ENCODE measurements at regions not wholly inside any gene's neighbourhood (a gene's known extent, or its start where the extent isn't known, plus 50 kb on each side); places are given as distances from the start of the nearest gene placed in this dataset.

GRCh38 chr16:79926451-79927205 is 326.1 kb upstream of the MAF start:
- 93% methylated on average over 11 of the region's 11 CpGs for WGBS
- H3K36me3 ChIP-seq (ENCODE audit: insufficient read depth, low read length): no peaks in the 10 kb centered on the region
- no peaks in the 10 kb centered on the region for H3K27me3 ChIP-seq (ENCODE audit: insufficient read depth, low read length)
- H3K27ac ChIP-seq (ENCODE audit: low read depth, low read length): no peak overlapping the region
- H3K4me1 ChIP-seq (ENCODE audit: insufficient read depth, low read length): no peaks in the 10 kb centered on the region
- no peak overlapping the region for H3K9ac ChIP-seq (ENCODE audit: low read depth, low read length)
- no peak overlapping the region for H3K4me3 ChIP-seq (ENCODE audit: low read length)
- H3K9me3 ChIP-seq (ENCODE audit: insufficient read depth, low read depth, low read length): no peaks in the 10 kb centered on the region

- Histone ChIP-seq H3K27me3 (ENCODE audit: insufficient read depth, low read length) (no peaks in the 10 kb centered on the region), H3K36me3 (ENCODE audit: insufficient read depth, low read length) (no peaks in the 10 kb centered on the region), H3K27ac (ENCODE audit: low read depth, low read length) (no peak overlapping the region), H3K9me3 (ENCODE audit: insufficient read depth, low read depth, low read length) (no peaks in the 10 kb centered on the region), H3K4me3 (ENCODE audit: low read length) (no peak overlapping the region), H3K9ac (ENCODE audit: low read depth, low read length) (no peak overlapping the region), H3K4me1 (ENCODE audit: insufficient read depth, low read length) (peaks cover 13% of the 10 kb centered on the region)
- WGBS: 100% methylated on average over 1 of the region's 3 CpGs
Observed at GRCh38 chr16:79923431-79923830, 322.9 kb upstream of the MAF start.

GRCh38 chr16:79920685-79921084 is 320.1 kb upstream of the MAF start:
- H3K9me3 ChIP-seq (ENCODE audit: insufficient read depth, low read depth, low read length): no peaks in the 10 kb centered on the region
- no peak overlapping the region for H3K9ac ChIP-seq (ENCODE audit: low read depth, low read length)
- H3K4me3 ChIP-seq (ENCODE audit: low read length): no peak overlapping the region
- peaks cover 13% of the 10 kb centered on the region for H3K4me1 ChIP-seq (ENCODE audit: insufficient read depth, low read length)
- no peaks in the 10 kb centered on the region for H3K36me3 ChIP-seq (ENCODE audit: insufficient read depth, low read length)
- H3K27ac ChIP-seq (ENCODE audit: low read depth, low read length): no peak overlapping the region
- WGBS: 93% methylated on average over 3 of the region's 3 CpGs
- no peaks in the 10 kb centered on the region for H3K27me3 ChIP-seq (ENCODE audit: insufficient read depth, low read length)

GRCh38 chr16:79918916-79919315 is 318.4 kb upstream of the MAF start:
- H3K27ac ChIP-seq (ENCODE audit: low read depth, low read length): no peak overlapping the region
- H3K27me3 ChIP-seq (ENCODE audit: insufficient read depth, low read length): no peaks in the 10 kb centered on the region
- peaks cover 13% of the 10 kb centered on the region for H3K4me1 ChIP-seq (ENCODE audit: insufficient read depth, low read length)
- no peaks in the 10 kb centered on the region for H3K36me3 ChIP-seq (ENCODE audit: insufficient read depth, low read length)
- WGBS: 73% methylated on average over 3 of the region's 3 CpGs
- H3K9me3 ChIP-seq (ENCODE audit: insufficient read depth, low read depth, low read length): no peaks in the 10 kb centered on the region
- no peak overlapping the region for H3K4me3 ChIP-seq (ENCODE audit: low read length)
- no peak overlapping the region for H3K9ac ChIP-seq (ENCODE audit: low read depth, low read length)

- H3K27ac ChIP-seq (ENCODE audit: low read depth, low read length): no peak overlapping the region
- no peak overlapping the region for H3K9ac ChIP-seq (ENCODE audit: low read depth, low read length)
- H3K4me3 ChIP-seq (ENCODE audit: low read length): no peak overlapping the region
- peaks cover 13% of the 10 kb centered on the region for H3K4me1 ChIP-seq (ENCODE audit: insufficient read depth, low read length)
- H3K36me3 ChIP-seq (ENCODE audit: insufficient read depth, low read length): no peaks in the 10 kb centered on the region
- no peaks in the 10 kb centered on the region for H3K27me3 ChIP-seq (ENCODE audit: insufficient read depth, low read length)
- H3K9me3 ChIP-seq (ENCODE audit: insufficient read depth, low read depth, low read length): no peaks in the 10 kb centered on the region
Observed at GRCh38 chr16:79915761-79916160, 315.2 kb upstream of the MAF start.

GRCh38 chr16:79914961-79915720 is 314.6 kb upstream of the MAF start:
- H3K4me1 ChIP-seq (ENCODE audit: insufficient read depth, low read length): peaks cover 13% of the 10 kb centered on the region
- H3K4me3 ChIP-seq (ENCODE audit: low read length): no peak overlapping the region
- H3K9me3 ChIP-seq (ENCODE audit: insufficient read depth, low read depth, low read length): no peaks in the 10 kb centered on the region
- no peaks in the 10 kb centered on the region for H3K27me3 ChIP-seq (ENCODE audit: insufficient read depth, low read length)
- no peak overlapping the region for H3K9ac ChIP-seq (ENCODE audit: low read depth, low read length)
- H3K27ac ChIP-seq (ENCODE audit: low read depth, low read length): no peak overlapping the region
- H3K36me3 ChIP-seq (ENCODE audit: insufficient read depth, low read length): no peaks in the 10 kb centered on the region
- WGBS: 94% methylated on average over 5 of the region's 5 CpGs

GRCh38 chr16:79912592-79913310 is 312.2 kb upstream of the MAF start:
- Histone ChIP-seq H3K9me3 (ENCODE audit: insufficient read depth, low read depth, low read length) (no peaks in the 10 kb centered on the region), H3K4me1 (ENCODE audit: insufficient read depth, low read length) (no peaks in the 10 kb centered on the region; the same call in none of the 2 replicates), H3K27me3 (ENCODE audit: insufficient read depth, low read length) (no peaks in the 10 kb centered on the region), H3K36me3 (ENCODE audit: insufficient read depth, low read length) (no peaks in the 10 kb centered on the region), H3K4me3 (ENCODE audit: low read length) (no peak overlapping the region), H3K9ac (ENCODE audit: low read depth, low read length) (no peak overlapping the region), H3K27ac (ENCODE audit: low read depth, low read length) (no peak overlapping the region)
- WGBS: 92% methylated on average over 6 of the region's 7 CpGs

- Histone ChIP-seq H3K4me1 (ENCODE audit: insufficient read depth, low read length) (no peaks in the 10 kb centered on the region; the same call in none of the 2 replicates), H3K36me3 (ENCODE audit: insufficient read depth, low read length) (no peaks in the 10 kb centered on the region), H3K27ac (ENCODE audit: low read depth, low read length) (no peak overlapping the region), H3K9ac (ENCODE audit: low read depth, low read length) (no peak overlapping the region), H3K4me3 (ENCODE audit: low read length) (no peak overlapping the region), H3K27me3 (ENCODE audit: insufficient read depth, low read length) (no peaks in the 10 kb centered on the region), H3K9me3 (ENCODE audit: insufficient read depth, low read depth, low read length) (no peaks in the 10 kb centered on the region)
- 93% methylated on average over 2 of the region's 2 CpGs for WGBS
Observed at GRCh38 chr16:79911660-79912059, 311.1 kb upstream of the MAF start.

- Histone ChIP-seq H3K36me3 (ENCODE audit: insufficient read depth, low read length) (no peaks in the 10 kb centered on the region), H3K27me3 (ENCODE audit: insufficient read depth, low read length) (no peaks in the 10 kb centered on the region), H3K9ac (ENCODE audit: low read depth, low read length) (no peak overlapping the region), H3K4me1 (ENCODE audit: insufficient read depth, low read length) (no peaks in the 10 kb centered on the region; the same call in none of the 2 replicates), H3K27ac (ENCODE audit: low read depth, low read length) (no peak overlapping the region), H3K9me3 (ENCODE audit: insufficient read depth, low read depth, low read length) (no peaks in the 10 kb centered on the region), H3K4me3 (ENCODE audit: low read length) (no peak overlapping the region)
- WGBS: 91% methylated on average over 7 of the region's 7 CpGs
Observed at GRCh38 chr16:79909571-79909970, 309.0 kb upstream of the MAF start.

GRCh38 chr16:79903471-79903870 is 302.9 kb upstream of the MAF start:
- WGBS: 85% methylated on average over 1 of the region's 1 CpG
- H3K9ac ChIP-seq (ENCODE audit: low read depth, low read length): no peak overlapping the region
- peaks cover 3% of the 10 kb centered on the region; the same call in 1 of the 2 replicates for H3K9me3 ChIP-seq (ENCODE audit: insufficient read depth, low read depth, low read length)
- no peaks in the 10 kb centered on the region for H3K27me3 ChIP-seq (ENCODE audit: insufficient read depth, low read length)
- H3K36me3 ChIP-seq (ENCODE audit: insufficient read depth, low read length): no peaks in the 10 kb centered on the region
- H3K4me3 ChIP-seq (ENCODE audit: low read length): no peak overlapping the region
- H3K27ac ChIP-seq (ENCODE audit: low read depth, low read length): no peak overlapping the region
- H3K4me1 ChIP-seq (ENCODE audit: insufficient read depth, low read length): no peaks in the 10 kb centered on the region

- H3K4me3 ChIP-seq (ENCODE audit: low read length): no peak overlapping the region
- H3K4me1 ChIP-seq (ENCODE audit: insufficient read depth, low read length): no peaks in the 10 kb centered on the region
- no peak overlapping the region for H3K9ac ChIP-seq (ENCODE audit: low read depth, low read length)
- no peaks in the 10 kb centered on the region for H3K27me3 ChIP-seq (ENCODE audit: insufficient read depth, low read length)
- peaks cover 3% of the 10 kb centered on the region; the same call in 1 of the 2 replicates for H3K9me3 ChIP-seq (ENCODE audit: insufficient read depth, low read depth, low read length)
- H3K36me3 ChIP-seq (ENCODE audit: insufficient read depth, low read length): no peaks in the 10 kb centered on the region
- WGBS: 93% methylated on average over 4 of the region's 4 CpGs
- no peak overlapping the region for H3K27ac ChIP-seq (ENCODE audit: low read depth, low read length)
Observed at GRCh38 chr16:79902351-79902750, 301.8 kb upstream of the MAF start.
